CD8-positive, alpha-beta memory T cell (primary cell): ENCODE measurements at regions not wholly inside any gene's neighbourhood (a gene's known extent, or its start where the extent isn't known, plus 50 kb on each side); places are given as distances from the start of the nearest gene placed in this dataset.

Experiments
- CTCF ChIA-PET: fragments of 350-600 bp; sonication (Branson Sonifier 250); formaldehyde crosslinking; loops from one replicate; lab custom pipeline; 2021; ENCODE audit warnings: antibody characterized with exemption; lab: Charles Lee
- POLR2A ChIA-PET: fragments of 350-600 bp; sonication (Branson Sonifier 250); formaldehyde crosslinking; loops from one replicate; lab custom pipeline; 2021; ENCODE audit warnings: antibody characterized with exemption; lab: Charles Lee
- DNase-seq, 5 donors: peaks; one replicate each; pipeline versions ENCODE4 v3.0.0 to v3.0.0-alpha.2; 2020 to 2022; ENCODE audit warnings: mixed read lengths in 1 of 5
- H3K27ac ChIP-seq: one replicate; pipeline ENCODE4 v1.7.0; 2013; ENCODE audit warnings: low read depth, mild to moderate bottlenecking, low read length, moderate library complexity
- H3K27me3 ChIP-seq: 2 replicates; pipeline ENCODE4 v1.7.0; 2013; ENCODE audit warnings: low read length, mild to moderate bottlenecking; ENCODE audit not compliant: insufficient read depth, poor library complexity, severe bottlenecking
- H3K36me3 ChIP-seq: 2 replicates; pipeline ENCODE4 v1.7.0; 2013; ENCODE audit warnings: mild to moderate bottlenecking, low read length, moderate library complexity; ENCODE audit not compliant: insufficient read depth
- H3K4me1 ChIP-seq: 2 replicates; pipeline ENCODE4 v1.7.0; 2013; ENCODE audit warnings: mild to moderate bottlenecking, low read length, moderate library complexity; ENCODE audit not compliant: insufficient read depth
- H3K4me3 ChIP-seq: 2 replicates; pipeline ENCODE4 v1.7.0; 2013; ENCODE audit warnings: mild to moderate bottlenecking, low read length
- H3K9me3 ChIP-seq: 2 replicates; pipeline ENCODE4 v1.7.0; 2013; ENCODE audit warnings: mild to moderate bottlenecking, low read length
- H3K27ac Mint-ChIP-seq, 8 donors: one replicate each; pipeline ENCODE4 v1.8.0; 2020 to 2021; ENCODE audit warnings: mixed read lengths in 8 of 8, mild to moderate bottlenecking in 6 of 8, inconsistent platforms in 3 of 8, moderate library complexity in 3 of 8
- H3K27me3 Mint-ChIP-seq, 2 donors: one replicate each; pipeline ENCODE4 v1.8.0; 2020 to 2021; ENCODE audit warnings: mixed read lengths in 2 of 2, mild to moderate bottlenecking in 1 of 2, moderate library complexity in 1 of 2
- H3K36me3 Mint-ChIP-seq, 3 donors: one replicate each; pipeline ENCODE4 v1.8.0; 2020 to 2021; ENCODE audit warnings: mixed read lengths in 3 of 3, inconsistent platforms in 1 of 3, mild to moderate bottlenecking in 1 of 3
- H3K4me1 Mint-ChIP-seq, 3 donors: one replicate each; pipeline ENCODE4 v1.8.0; 2020 to 2021; ENCODE audit warnings: mixed read lengths in 3 of 3, inconsistent platforms in 1 of 3, mild to moderate bottlenecking in 1 of 3
- H3K4me3 Mint-ChIP-seq, 7 donors: one replicate each; pipeline ENCODE4 v1.8.0; 2020 to 2021; ENCODE audit warnings: mixed read lengths in 7 of 7, mild to moderate bottlenecking in 6 of 7, moderate library complexity in 4 of 7, inconsistent platforms in 2 of 7
- H3K9me3 Mint-ChIP-seq, 5 donors: one replicate each; pipeline ENCODE4 v1.8.0; 2020 to 2022; ENCODE audit warnings: mixed read lengths in 5 of 5, mild to moderate bottlenecking in 3 of 5, moderate library complexity in 2 of 5, inconsistent platforms in 1 of 5

DNA sequence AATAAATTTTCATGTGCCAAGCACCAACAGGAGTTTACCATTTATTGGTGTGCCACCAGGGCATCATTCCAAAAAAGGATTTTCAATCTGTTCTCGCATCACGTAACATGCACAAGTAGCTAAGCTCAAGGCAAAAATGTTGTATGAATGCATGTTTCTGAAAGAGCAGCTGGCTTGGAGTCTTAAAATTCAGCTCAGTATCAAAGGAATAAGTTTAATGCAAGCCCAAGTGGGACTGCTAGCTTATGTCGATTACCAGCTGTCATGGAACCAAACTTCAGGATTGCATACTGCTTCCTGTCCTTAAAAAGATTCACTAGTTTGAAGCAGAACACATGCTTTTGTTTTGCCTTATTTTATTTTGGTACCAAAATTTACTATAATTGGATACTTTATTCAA, 437.0 kb downstream of the FSCB start:
- H3K27me3 Mint-ChIP-seq, result no peaks in the 10 kb centered on the region
- H3K27ac Mint-ChIP-seq, result no peak overlapping the region
- DNase-seq, result no peak
- Histone ChIP-seq H3K27ac (no peak overlapping the region), H3K4me1 (no peaks in the 10 kb centered on the region), H3K4me3 (no peak overlapping the region), H3K36me3 (no peaks in the 10 kb centered on the region), H3K9me3 (no peaks in the 10 kb centered on the region), H3K27me3 (no peaks in the 10 kb centered on the region)
- CTCF ChIA-PET, result no interaction called here
- no peaks in the 10 kb centered on the region for H3K4me1 Mint-ChIP-seq
- no peaks in the 10 kb centered on the region for H3K36me3 Mint-ChIP-seq
- peaks cover under 1 to 46% (median 9%) of the 10 kb centered on the region in 5 donors for H3K9me3 Mint-ChIP-seq
- POLR2A ChIA-PET, result no interaction called here
- H3K4me3 Mint-ChIP-seq, result no peak overlapping the region

DNA sequence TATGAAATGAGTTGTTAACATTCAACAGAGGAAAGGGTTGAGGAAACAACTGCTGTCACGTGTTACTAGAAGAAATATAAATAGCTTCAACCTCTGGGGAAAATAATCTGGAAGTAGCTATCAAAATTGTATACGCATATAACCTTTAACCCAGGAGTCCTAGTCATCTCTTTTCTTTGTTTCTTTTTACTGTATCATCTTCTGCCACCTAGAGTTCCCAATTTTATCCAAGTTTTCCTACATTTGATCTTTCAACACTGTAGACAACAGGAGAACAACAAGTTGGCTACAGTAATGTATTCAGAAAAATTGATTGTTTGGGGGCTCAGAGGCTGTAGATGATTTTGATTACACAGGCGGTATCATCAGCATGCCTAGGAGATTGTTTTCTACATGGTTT, 453.7 kb downstream of the FSCB start:
- no peak overlapping the region for H3K27ac Mint-ChIP-seq
- ChIA-PET POLR2A (no interaction called here), CTCF (no interaction called here)
- H3K4me3 Mint-ChIP-seq, result no peak overlapping the region
- no peaks in the 10 kb centered on the region for H3K4me1 Mint-ChIP-seq
- Histone ChIP-seq H3K27ac (no peak overlapping the region), H3K36me3 (no peaks in the 10 kb centered on the region), H3K27me3 (no peaks in the 10 kb centered on the region), H3K9me3 (no peaks in the 10 kb centered on the region), H3K4me3 (no peak overlapping the region), H3K4me1 (no peaks in the 10 kb centered on the region)
- H3K9me3 Mint-ChIP-seq, result peaks cover 0 to 13% (median 3%) of the 10 kb centered on the region in 5 donors
- H3K36me3 Mint-ChIP-seq, result no peaks in the 10 kb centered on the region
- no peak for DNase-seq
- H3K27me3 Mint-ChIP-seq, result no peaks in the 10 kb centered on the region

DNA sequence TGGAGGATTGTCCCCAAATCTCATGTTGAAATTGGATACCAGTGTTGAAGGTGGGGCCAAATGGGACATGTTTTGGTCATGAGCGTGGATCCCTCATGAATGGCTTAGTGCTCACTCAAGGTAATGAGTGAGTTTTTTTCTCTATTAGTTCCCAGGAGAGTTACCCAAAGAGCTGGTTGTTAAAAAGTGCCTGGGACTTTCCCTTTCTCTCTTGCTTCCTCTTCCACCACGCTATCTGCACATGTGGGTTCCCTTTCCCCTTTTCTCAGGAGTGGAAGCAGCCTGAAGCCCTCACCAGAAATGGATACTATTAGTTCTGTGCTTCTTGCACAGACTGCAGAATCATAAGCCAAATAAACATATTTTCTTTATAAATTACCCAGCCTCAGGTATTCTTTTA, 465.4 kb downstream of the FSCB start:
- H3K36me3 Mint-ChIP-seq, result no peaks in the 10 kb centered on the region
- ChIA-PET CTCF (no interaction called here), POLR2A (no interaction called here)
- H3K4me1 ChIP-seq, result no peaks in the 10 kb centered on the region
- no peaks in the 10 kb centered on the region for H3K9me3 ChIP-seq
- no peak overlapping the region for H3K27ac ChIP-seq
- H3K9me3 Mint-ChIP-seq, result peaks cover 2 to 29% (median 10%) of the 10 kb centered on the region in 5 donors
- H3K4me1 Mint-ChIP-seq, result no peaks in the 10 kb centered on the region
- no peak overlapping the region for H3K4me3 Mint-ChIP-seq
- no peaks in the 10 kb centered on the region for H3K36me3 ChIP-seq
- H3K27ac Mint-ChIP-seq, result no peak overlapping the region
- no peaks in the 10 kb centered on the region for H3K27me3 ChIP-seq
- H3K4me3 ChIP-seq, result no peak overlapping the region
- DNase-seq, result no peak
- H3K27me3 Mint-ChIP-seq, result no peaks in the 10 kb centered on the region

DNA sequence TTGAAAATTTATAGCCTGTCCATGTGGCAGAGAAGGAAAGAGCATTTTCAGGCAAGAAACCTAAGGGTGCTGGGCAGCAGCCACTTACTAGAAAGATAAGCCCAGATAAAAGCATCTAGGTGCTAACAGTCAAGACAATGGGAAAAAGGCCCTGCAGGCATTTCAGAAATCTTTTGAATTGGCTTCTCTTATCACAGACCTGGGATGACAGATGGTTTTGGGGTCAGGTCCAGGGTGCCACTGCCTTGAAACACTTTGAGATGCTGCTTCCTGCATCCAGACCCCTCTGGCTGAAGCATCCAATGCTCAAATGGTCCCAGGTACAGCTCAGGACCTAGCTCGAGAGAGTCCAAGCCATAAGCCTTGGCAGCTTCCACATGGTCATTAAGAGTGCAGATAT, 466.5 kb downstream of the FSCB start:
- H3K36me3 ChIP-seq, result no peaks in the 10 kb centered on the region
- no peak for DNase-seq
- no peaks in the 10 kb centered on the region for H3K9me3 ChIP-seq
- H3K27ac ChIP-seq, result no peak overlapping the region
- H3K27me3 ChIP-seq, result no peaks in the 10 kb centered on the region
- no peak overlapping the region for H3K27ac Mint-ChIP-seq
- no peaks in the 10 kb centered on the region for H3K4me1 ChIP-seq
- H3K4me3 Mint-ChIP-seq, result no peak overlapping the region
- ChIA-PET POLR2A (no interaction called here), CTCF (no interaction called here)
- no peak overlapping the region for H3K4me3 ChIP-seq
- no peaks in the 10 kb centered on the region for H3K4me1 Mint-ChIP-seq
- H3K9me3 Mint-ChIP-seq, result peaks cover 2 to 27% (median 10%) of the 10 kb centered on the region in 5 donors
- no peaks in the 10 kb centered on the region for H3K36me3 Mint-ChIP-seq
- no peaks in the 10 kb centered on the region for H3K27me3 Mint-ChIP-seq

DNA sequence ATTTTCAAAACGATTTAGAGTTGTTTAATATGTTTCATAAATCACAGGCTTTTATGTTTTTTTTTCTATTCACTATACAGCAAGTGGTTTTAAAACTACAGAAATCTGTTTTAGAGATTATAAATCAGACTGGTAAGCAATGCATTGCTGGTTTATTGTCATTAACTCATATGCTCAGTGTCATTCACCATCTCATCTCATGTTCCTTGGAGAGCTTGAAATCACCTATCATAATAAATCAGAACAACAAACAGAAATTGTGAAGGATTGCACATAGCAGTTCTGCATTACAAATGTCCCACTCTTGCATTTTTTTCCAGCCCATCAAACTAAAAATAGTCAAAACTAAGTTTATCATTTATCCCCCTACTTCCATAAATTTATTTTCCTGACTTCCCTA, 470.8 kb downstream of the FSCB start:
- Mint-ChIP-seq H3K27ac (no peak overlapping the region), H3K9me3 (peaks cover 2 to 28% (median 7%) of the 10 kb centered on the region in 5 donors), H3K4me1 (no peaks in the 10 kb centered on the region), H3K27me3 (no peaks in the 10 kb centered on the region), H3K36me3 (no peaks in the 10 kb centered on the region), H3K4me3 (no peak overlapping the region)
- no peaks in the 10 kb centered on the region for H3K36me3 ChIP-seq
- no peaks in the 10 kb centered on the region for H3K4me1 ChIP-seq
- no peak overlapping the region for H3K27ac ChIP-seq
- H3K9me3 ChIP-seq, result no peaks in the 10 kb centered on the region
- ChIA-PET POLR2A (no interaction called here), CTCF (no interaction called here)
- H3K4me3 ChIP-seq, result no peak overlapping the region
- no peak for DNase-seq
- H3K27me3 ChIP-seq, result no peaks in the 10 kb centered on the region

DNA sequence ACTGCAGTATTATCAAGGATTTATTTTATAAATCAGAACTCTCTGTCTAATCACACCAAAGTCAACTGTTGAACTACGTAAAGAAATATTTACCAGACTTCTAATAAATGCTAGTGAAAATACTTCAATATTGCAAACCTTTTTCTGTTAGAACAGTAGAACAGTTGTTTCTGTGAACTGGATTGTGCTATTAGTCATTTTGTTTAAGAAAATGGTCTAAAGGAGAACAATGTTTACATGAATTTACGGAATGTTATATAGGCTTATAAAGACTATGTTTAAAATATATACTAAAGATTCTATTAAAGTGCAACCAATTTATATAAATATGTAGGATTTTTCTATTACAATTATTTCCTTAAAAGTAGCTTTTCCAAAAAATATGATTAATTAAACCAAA, 471.4 kb downstream of the FSCB start:
- no peak for DNase-seq
- no peaks in the 10 kb centered on the region for H3K27me3 ChIP-seq
- H3K4me3 Mint-ChIP-seq, result no peak overlapping the region
- no peaks in the 10 kb centered on the region for H3K4me1 ChIP-seq
- no peak overlapping the region for H3K4me3 ChIP-seq
- no peaks in the 10 kb centered on the region for H3K36me3 ChIP-seq
- H3K9me3 ChIP-seq, result no peaks in the 10 kb centered on the region
- CTCF ChIA-PET, result no interaction called here
- no peak overlapping the region for H3K27ac Mint-ChIP-seq
- no peaks in the 10 kb centered on the region for H3K36me3 Mint-ChIP-seq
- POLR2A ChIA-PET, result no interaction called here
- H3K27ac ChIP-seq, result no peak overlapping the region
- peaks cover 2 to 28% (median 7%) of the 10 kb centered on the region in 5 donors for H3K9me3 Mint-ChIP-seq
- H3K27me3 Mint-ChIP-seq, result no peaks in the 10 kb centered on the region
- no peaks in the 10 kb centered on the region for H3K4me1 Mint-ChIP-seq

DNA sequence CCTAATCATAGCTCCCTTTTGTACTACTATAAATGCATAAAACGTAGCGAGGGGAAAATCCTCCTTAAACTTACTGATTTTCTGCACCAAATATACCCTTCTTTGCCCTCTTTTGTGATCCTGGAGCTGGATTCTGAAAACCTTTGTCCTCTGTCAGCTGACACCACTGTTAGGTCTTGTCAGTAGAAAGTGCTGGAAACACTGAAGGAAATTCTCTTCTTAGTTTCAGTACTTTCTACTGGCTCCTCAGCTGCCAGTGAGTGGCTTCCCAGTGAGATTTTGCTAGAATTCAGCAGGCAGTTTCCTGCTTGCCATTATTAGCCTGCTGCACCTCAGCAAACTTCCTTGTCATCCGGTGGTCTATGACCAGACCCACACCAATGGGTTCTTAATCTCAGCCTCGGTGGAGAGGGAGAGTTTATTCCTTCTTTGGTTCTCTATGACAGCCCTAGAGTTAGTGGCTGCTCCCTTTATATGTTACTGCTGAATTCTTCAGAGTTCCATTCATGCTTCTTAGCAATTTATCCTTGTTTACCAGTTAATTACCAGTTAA, 476.2 kb downstream of the FSCB start:
- peaks cover 0 to 14% (median 4%) of the 10 kb centered on the region in 5 donors for H3K9me3 Mint-ChIP-seq
- Histone ChIP-seq H3K4me1 (no peaks in the 10 kb centered on the region), H3K27ac (no peak overlapping the region), H3K27me3 (no peaks in the 10 kb centered on the region), H3K4me3 (no peak overlapping the region), H3K36me3 (no peaks in the 10 kb centered on the region), H3K9me3 (no peaks in the 10 kb centered on the region)
- ChIA-PET POLR2A (no interaction called here), CTCF (no interaction called here)
- no peaks in the 10 kb centered on the region for H3K27me3 Mint-ChIP-seq
- H3K27ac Mint-ChIP-seq, result no peak overlapping the region
- H3K36me3 Mint-ChIP-seq, result no peaks in the 10 kb centered on the region
- H3K4me3 Mint-ChIP-seq, result no peak overlapping the region
- no peak for DNase-seq
- H3K4me1 Mint-ChIP-seq, result no peaks in the 10 kb centered on the region

DNA sequence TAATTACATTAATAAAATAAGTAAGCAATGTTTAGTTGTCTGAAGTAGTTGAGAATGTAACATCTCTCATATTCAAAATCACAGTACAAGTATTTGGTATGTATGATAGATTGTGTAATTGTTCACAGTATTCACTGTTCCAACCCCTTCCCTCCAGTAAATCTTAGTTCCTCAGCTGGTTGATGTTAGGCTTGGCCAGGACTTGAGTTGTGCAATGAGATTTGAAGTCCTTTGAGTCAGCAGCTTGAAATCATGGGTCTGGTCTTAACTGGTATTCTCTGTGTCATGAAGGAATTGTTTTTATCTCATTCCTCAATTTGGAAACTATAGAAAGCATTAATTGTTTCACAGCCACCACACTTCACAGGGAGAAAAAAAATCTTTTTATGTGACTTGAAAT, 477.1 kb downstream of the FSCB start:
- no peaks in the 10 kb centered on the region for H3K27me3 Mint-ChIP-seq
- POLR2A ChIA-PET, result no interaction called here

DNA sequence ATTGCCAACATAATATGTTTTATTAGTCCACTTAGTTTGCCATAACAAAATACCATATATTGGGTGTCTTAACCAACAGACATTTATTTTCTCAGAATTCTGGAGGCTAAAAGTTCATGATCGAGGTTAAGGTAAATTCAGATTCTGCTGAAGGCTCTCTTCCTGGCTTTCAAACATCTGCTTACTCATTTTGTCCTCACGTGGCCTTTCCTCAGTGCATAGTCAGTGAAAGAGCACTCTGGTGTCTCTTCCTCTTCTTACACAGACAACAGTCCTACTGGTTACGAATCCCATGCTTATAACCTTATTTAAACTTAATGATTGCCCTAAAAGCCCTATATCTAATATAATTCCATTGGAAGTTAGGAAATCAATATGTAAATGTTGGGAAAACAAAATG, 479.7 kb downstream of the FSCB start:
- Mint-ChIP-seq H3K36me3 (no peaks in the 10 kb centered on the region), H3K9me3 (peaks cover 3 to 8% (median 7%) of the 10 kb centered on the region in 5 donors), H3K4me1 (no peaks in the 10 kb centered on the region), H3K27ac (no peak overlapping the region), H3K4me3 (no peak overlapping the region), H3K27me3 (no peaks in the 10 kb centered on the region)
- POLR2A ChIA-PET, result no interaction called here
- CTCF ChIA-PET, result no interaction called here
- H3K9me3 ChIP-seq, result no peaks in the 10 kb centered on the region
- H3K27ac ChIP-seq, result no peak overlapping the region
- no peaks in the 10 kb centered on the region for H3K36me3 ChIP-seq
- no peak for DNase-seq
- H3K4me1 ChIP-seq, result no peaks in the 10 kb centered on the region
- no peaks in the 10 kb centered on the region for H3K27me3 ChIP-seq
- no peak overlapping the region for H3K4me3 ChIP-seq

More for the DNA sequence above, 477.1 kb downstream of the FSCB start:
- H3K36me3 ChIP-seq, result no peaks in the 10 kb centered on the region
- Mint-ChIP-seq H3K36me3 (no peaks in the 10 kb centered on the region), H3K4me1 (no peaks in the 10 kb centered on the region), H3K4me3 (no peak overlapping the region), H3K9me3 (peaks cover 0 to 14% (median 4%) of the 10 kb centered on the region in 5 donors), H3K27ac (no peak overlapping the region)
- no peaks in the 10 kb centered on the region for H3K27me3 ChIP-seq
- no peaks in the 10 kb centered on the region for H3K9me3 ChIP-seq
- CTCF ChIA-PET, result no interaction called here
- no peak overlapping the region for H3K27ac ChIP-seq
- no peak overlapping the region for H3K4me3 ChIP-seq
- no peak for DNase-seq
- H3K4me1 ChIP-seq, result no peaks in the 10 kb centered on the region
